Adrenal gland (tissue), 5 donors: ENCODE measurements at regions not wholly inside any gene's neighbourhood (a gene's known extent, or its start where the extent isn't known, plus 50 kb on each side); places are given as distances from the start of the nearest gene placed in this dataset.

ENCODE experiments used
- CTCF ChIP-seq, 6 experiments: fragments of 450-650 bp in 4 of 6; fragments of 200-600 bp in 2 of 6; sonication (generic) in 1 of 6; IDR thresholded peaks; 1 replicate in 5 of 6; 2 replicates in 1 of 6; pipeline versions ENCODE4 v1.5.1 to v1.8.0; 2016 to 2021; ENCODE audit warnings: antibody characterized with exemption in 6 of 6, mild to moderate bottlenecking in 2 of 6, moderate library complexity in 1 of 6
- POLR2A ChIP-seq, 2 donors: fragments of 450-650 bp; IDR thresholded peaks; one replicate each; pipeline ENCODE4 v1.6.1; 2017; ENCODE audit warnings: antibody characterized with exemption in 2 of 2, mild to moderate bottlenecking in 2 of 2, moderate library complexity in 1 of 2
- donor health status: DM: no; HTN: no; CAD: no.

GRCh38 chr1:191695865-191696264, 462.4 kb upstream of the RGS18 start:
- TF ChIP-seq CTCF (IDR thresholded peaks at IDR 0.05): no peak
- no peak for TF ChIP-seq POLR2A (IDR thresholded peaks at IDR 0.05)
